Nephron (organoid): ENCODE measurements at regions not wholly inside any gene's neighbourhood (a gene's known extent, or its start where the extent isn't known, plus 50 kb on each side); places are given as distances from the start of the nearest gene placed in this dataset.
"Not testable (repeated sequence)": the region's sequence is repeated elsewhere in the genome, so short reads cannot be mapped to it uniquely, and the experiment has no call there.

ENCODE experiments used
- H3K27ac Mint-ChIP-seq, 3 experiments: 2 replicates each; pipeline ENCODE4 v1.8.0; 2020; ENCODE audit warnings: mixed read lengths in 3 of 3, mild to moderate bottlenecking in 2 of 3, moderate library complexity in 1 of 3
- H3K27me3 Mint-ChIP-seq: 2 replicates; pipeline ENCODE4 v1.8.0; 2021; ENCODE audit warnings: low read depth, mild to moderate bottlenecking, moderate library complexity, mixed read lengths
- H3K36me3 Mint-ChIP-seq: 2 replicates; pipeline ENCODE4 v1.8.0; 2020; ENCODE audit warnings: low read depth, mixed read lengths
- H3K4me1 Mint-ChIP-seq: 2 replicates; pipeline ENCODE4 v1.8.0; 2020; ENCODE audit warnings: mixed read lengths
- H3K4me3 Mint-ChIP-seq, 3 experiments: 2 replicates each; pipeline ENCODE4 v1.8.0; 2020; ENCODE audit warnings: mild to moderate bottlenecking in 3 of 3, mixed read lengths in 3 of 3, moderate library complexity in 2 of 3
- H3K9me3 Mint-ChIP-seq: 2 replicates; pipeline ENCODE4 v1.8.0; 2020; ENCODE audit warnings: mixed read lengths
- CTCF ChIP-seq, 3 experiments: fragments of 200-600 bp; sonication (generic); IDR thresholded peaks; one replicate each; pipeline ENCODE4 v1.5.0; 2021; ENCODE audit warnings: antibody characterized with exemption in 3 of 3; ENCODE audit not compliant: unreplicated experiment in 3 of 3

GRCh38 chr2:21787941-21788340 lies 664.2 kb downstream of the TDRD15 start:
- Mint-ChIP-seq H3K27me3 (no peaks in the 10 kb centered on the region), H3K27ac (no peak overlapping the region)
- TF ChIP-seq CTCF (IDR thresholded peaks at IDR 0.05; ENCODE audit: unreplicated experiment in 3 of 3), result no peak

DNA sequence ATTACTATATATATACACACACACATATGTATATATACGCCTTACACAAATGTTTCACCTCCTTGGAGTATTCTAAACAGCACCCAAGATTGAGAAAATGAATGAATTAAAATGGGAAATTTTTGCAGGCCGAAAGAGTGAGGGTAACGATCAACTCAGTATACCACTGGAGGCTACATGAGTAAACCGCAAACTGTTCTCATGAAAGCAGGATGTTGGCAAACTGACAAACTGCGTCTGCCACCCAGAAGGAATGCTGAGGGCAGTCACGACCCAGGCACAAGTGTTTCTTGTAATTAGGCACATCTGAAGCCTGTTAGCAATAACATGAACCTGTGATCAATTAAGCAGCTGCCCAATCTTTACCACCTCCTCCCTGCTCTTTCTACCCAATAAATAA lies 666.5 kb downstream of the TDRD15 start:
- not testable (repeated sequence) for H3K4me3 Mint-ChIP-seq, H3K27ac Mint-ChIP-seq, H3K36me3 Mint-ChIP-seq, H3K9me3 Mint-ChIP-seq, H3K27me3 Mint-ChIP-seq, H3K4me1 Mint-ChIP-seq

More at GRCh38 chr2:21787941-21788340, 664.2 kb downstream of the TDRD15 start:
- peaks cover 2% of the 10 kb centered on the region for H3K4me1 Mint-ChIP-seq
- H3K9me3 Mint-ChIP-seq, result no peaks in the 10 kb centered on the region
- H3K4me3 Mint-ChIP-seq, result no peak overlapping the region
- no peaks in the 10 kb centered on the region for H3K36me3 Mint-ChIP-seq

DNA sequence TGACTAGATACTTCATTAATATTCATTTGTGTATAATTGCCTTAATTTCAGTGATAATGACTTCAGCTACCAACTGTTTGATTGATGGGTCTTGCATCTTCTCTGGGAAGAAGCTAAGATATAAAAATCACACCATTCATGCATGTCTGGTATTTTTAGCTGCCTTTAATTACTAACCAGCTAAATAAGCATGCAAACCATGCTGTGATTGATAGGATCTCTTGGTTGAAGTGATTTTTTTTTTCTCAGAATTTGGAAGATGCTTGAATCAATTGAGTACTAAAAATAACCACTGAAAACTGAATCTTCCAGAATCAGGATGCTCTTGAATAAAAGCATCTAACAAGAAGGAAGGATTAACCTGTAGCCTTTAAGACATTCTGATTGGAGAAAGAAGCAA lies 668.8 kb downstream of the TDRD15 start:
- H3K4me3 Mint-ChIP-seq, result no peak overlapping the region
- H3K27ac Mint-ChIP-seq, result no peak overlapping the region
- H3K4me1 Mint-ChIP-seq, result peaks cover 9% of the 10 kb centered on the region
- no peaks in the 10 kb centered on the region for H3K36me3 Mint-ChIP-seq
- TF ChIP-seq CTCF (IDR thresholded peaks at IDR 0.05; ENCODE audit: unreplicated experiment in 3 of 3), result no peak
- H3K27me3 Mint-ChIP-seq, result no peaks in the 10 kb centered on the region
- H3K9me3 Mint-ChIP-seq, result no peaks in the 10 kb centered on the region

GRCh38 chr2:21793461-21793860 lies 669.7 kb downstream of the TDRD15 start:
- H3K4me1 Mint-ChIP-seq, result peaks cover 9% of the 10 kb centered on the region
- no peaks in the 10 kb centered on the region for H3K36me3 Mint-ChIP-seq
- no peaks in the 10 kb centered on the region for H3K27me3 Mint-ChIP-seq
- no peaks in the 10 kb centered on the region for H3K9me3 Mint-ChIP-seq
- H3K4me3 Mint-ChIP-seq, result no peak overlapping the region
- peak overlapping the region in 1 of 3 experiments; percentile 6 for H3K27ac Mint-ChIP-seq
- no peak for TF ChIP-seq CTCF (IDR thresholded peaks at IDR 0.05; ENCODE audit: unreplicated experiment in 3 of 3)

- Mint-ChIP-seq H3K9me3 (no peaks in the 10 kb centered on the region), H3K27me3 (no peaks in the 10 kb centered on the region), H3K4me3 (no peak overlapping the region), H3K36me3 (no peaks in the 10 kb centered on the region), H3K4me1 (peaks cover 9% of the 10 kb centered on the region), H3K27ac (no peak overlapping the region)
- no peak for TF ChIP-seq CTCF (IDR thresholded peaks at IDR 0.05; ENCODE audit: unreplicated experiment in 3 of 3)
Observed at GRCh38 chr2:21794611-21795010, 670.8 kb downstream of the TDRD15 start.

GRCh38 chr2:21800356-21800755 lies 676.6 kb downstream of the TDRD15 start:
- no peaks in the 10 kb centered on the region for H3K36me3 Mint-ChIP-seq
- TF ChIP-seq CTCF (IDR thresholded peaks at IDR 0.05; ENCODE audit: unreplicated experiment in 3 of 3), result no peak
- H3K4me3 Mint-ChIP-seq, result no peak overlapping the region
- H3K27ac Mint-ChIP-seq, result no peak overlapping the region
- no peaks in the 10 kb centered on the region for H3K27me3 Mint-ChIP-seq
- no peaks in the 10 kb centered on the region for H3K4me1 Mint-ChIP-seq
- H3K9me3 Mint-ChIP-seq, result no peaks in the 10 kb centered on the region
